ENCODE measurements at regions not wholly inside any gene's neighbourhood (a gene's known extent, or its start where the extent isn't known, plus 50 kb on each side); places are given as distances from the start of the nearest gene placed in this dataset.

DNA sequence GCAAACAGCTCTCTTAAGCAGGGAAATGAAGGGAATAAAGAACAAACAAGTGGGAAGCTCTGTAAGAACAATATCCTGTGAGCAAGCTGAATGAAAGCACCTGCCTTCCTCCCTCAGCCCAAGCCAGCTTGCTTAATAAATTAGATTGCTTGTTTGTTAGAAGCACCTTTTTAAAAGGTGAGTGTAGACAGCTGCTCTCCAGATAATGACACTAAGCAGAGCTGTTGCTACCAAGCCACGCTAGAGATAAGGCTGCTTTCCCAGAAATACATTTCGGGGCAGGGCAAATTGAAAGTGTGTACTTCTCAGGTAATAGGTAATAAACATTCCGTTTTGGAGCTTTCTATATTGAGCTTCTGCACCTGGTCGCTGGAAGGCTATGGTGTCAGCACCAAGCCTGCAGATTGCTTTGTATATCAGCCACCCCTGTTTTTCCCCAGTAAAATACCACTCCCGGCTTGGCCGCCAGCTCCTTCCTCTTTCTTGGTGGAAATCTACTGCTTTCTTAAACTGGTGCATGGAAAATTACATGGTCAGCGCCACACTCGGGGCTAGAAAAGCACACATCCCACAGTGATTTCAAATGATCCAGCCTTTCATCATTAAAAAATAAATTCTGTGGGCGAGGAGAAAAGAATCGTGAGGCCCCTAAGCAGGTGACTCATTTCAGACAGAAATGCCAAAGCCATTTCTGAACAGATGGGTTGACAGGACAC is 151.3 kb downstream of the ETS2 start:
- no peaks in the 10 kb centered on the region for H3K4me1 ChIP-seq (replicated peaks)
- no peak for DNase-seq (ENCODE audit: low spot score)
- no peak overlapping the region for H3K27ac ChIP-seq
- H3K27me3 ChIP-seq (replicated peaks; ENCODE audit: insufficient read depth), result peaks cover 12% of the 10 kb centered on the region
- intact Hi-C loops (cut with DNase I), result no loop called here
- TF ChIP-seq POLR2AphosphoS5 (IDR thresholded peaks at IDR 0.05) (no peak), POLR2A (IDR thresholded peaks at IDR 0.05) (no peak)
- TF ChIP-seq, protein P1, sequence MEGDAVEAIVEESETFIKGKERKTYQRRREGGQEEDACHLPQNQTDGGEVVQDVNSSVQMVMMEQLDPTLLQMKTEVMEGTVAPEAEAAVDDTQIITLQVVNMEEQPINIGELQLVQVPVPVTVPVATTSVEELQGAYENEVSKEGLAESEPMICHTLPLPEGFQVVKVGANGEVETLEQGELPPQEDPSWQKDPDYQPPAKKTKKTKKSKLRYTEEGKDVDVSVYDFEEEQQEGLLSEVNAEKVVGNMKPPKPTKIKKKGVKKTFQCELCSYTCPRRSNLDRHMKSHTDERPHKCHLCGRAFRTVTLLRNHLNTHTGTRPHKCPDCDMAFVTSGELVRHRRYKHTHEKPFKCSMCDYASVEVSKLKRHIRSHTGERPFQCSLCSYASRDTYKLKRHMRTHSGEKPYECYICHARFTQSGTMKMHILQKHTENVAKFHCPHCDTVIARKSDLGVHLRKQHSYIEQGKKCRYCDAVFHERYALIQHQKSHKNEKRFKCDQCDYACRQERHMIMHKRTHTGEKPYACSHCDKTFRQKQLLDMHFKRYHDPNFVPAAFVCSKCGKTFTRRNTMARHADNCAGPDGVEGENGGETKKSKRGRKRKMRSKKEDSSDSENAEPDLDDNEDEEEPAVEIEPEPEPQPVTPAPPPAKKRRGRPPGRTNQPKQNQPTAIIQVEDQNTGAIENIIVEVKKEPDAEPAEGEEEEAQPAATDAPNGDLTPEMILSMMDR (IDR thresholded peaks at IDR 0.05), result no peak
- H3K9me3 ChIP-seq, result no peaks in the 10 kb centered on the region
- 50% methylated on average over 10 of the region's 10 CpGs for WGBS
- no peaks in the 10 kb centered on the region for H3K36me3 ChIP-seq
- no peak overlapping the region for H3K4me3 ChIP-seq

DNA sequence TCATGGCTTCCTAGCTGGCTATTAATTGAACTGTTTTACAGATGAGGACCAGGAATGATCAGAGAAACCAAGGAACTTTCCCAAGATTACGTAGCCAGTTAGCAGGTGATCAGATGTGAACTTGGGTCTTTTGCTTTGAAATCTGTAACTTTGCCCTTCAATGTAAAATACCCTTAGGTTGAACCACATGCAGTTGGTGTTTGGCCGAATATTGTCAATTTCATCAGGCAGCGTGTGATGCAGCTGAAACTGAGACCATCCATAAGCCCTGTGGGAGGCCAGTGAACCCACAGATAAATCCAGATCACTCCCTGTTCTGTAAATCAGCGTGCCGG is 150.8 kb downstream of the ETS2 start:
- H3K27ac ChIP-seq, result no peak overlapping the region
- H3K36me3 ChIP-seq, result no peaks in the 10 kb centered on the region
- H3K27me3 ChIP-seq (replicated peaks; ENCODE audit: insufficient read depth), result peaks cover 12% of the 10 kb centered on the region
- no peak overlapping the region for H3K4me3 ChIP-seq
- no peak for DNase-seq (ENCODE audit: low spot score)
- H3K9me3 ChIP-seq, result no peaks in the 10 kb centered on the region
- intact Hi-C loops (cut with DNase I), result no loop called here
- no peaks in the 10 kb centered on the region for H3K4me1 ChIP-seq (replicated peaks)
- no peak for TF ChIP-seq POLR2AphosphoS5 (IDR thresholded peaks at IDR 0.05)
- TF ChIP-seq POLR2A (IDR thresholded peaks at IDR 0.05), result no peak
- TF ChIP-seq, protein P1 (IDR thresholded peaks at IDR 0.05), result no peak
- 58% methylated on average over 5 of the region's 5 CpGs for WGBS

DNA sequence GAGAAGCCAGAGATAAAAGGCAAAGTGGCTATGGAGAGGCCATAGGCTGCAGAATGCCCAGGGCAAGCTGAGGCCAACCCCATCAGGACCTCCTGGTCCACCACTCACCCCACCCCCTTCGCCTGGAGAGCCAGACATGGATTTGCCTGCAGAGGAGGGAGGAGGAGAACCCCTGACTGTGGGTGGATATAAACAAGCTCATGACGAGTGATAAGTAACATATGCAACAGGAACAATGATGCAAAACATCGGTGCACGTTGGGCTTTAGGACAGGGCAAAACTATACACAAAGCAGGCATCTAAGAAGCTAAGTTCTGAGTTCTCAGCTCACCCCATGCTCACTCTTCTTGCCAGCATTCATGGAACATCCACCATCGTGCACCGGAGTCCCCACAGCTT is 150.3 kb downstream of the ETS2 start:
- WGBS, result 90% methylated on average over 6 of the region's 6 CpGs
- intact Hi-C loops (cut with DNase I), result no loop called here
- Histone ChIP-seq H3K27me3 (replicated peaks; ENCODE audit: insufficient read depth) (peaks cover 12% of the 10 kb centered on the region), H3K27ac (no peak overlapping the region), H3K4me1 (replicated peaks) (peaks cover 3% of the 10 kb centered on the region), H3K36me3 (no peaks in the 10 kb centered on the region), H3K9me3 (no peaks in the 10 kb centered on the region), H3K4me3 (no peak overlapping the region)
- TF ChIP-seq POLR2AphosphoS5 (IDR thresholded peaks at IDR 0.05) (no peak), POLR2A (IDR thresholded peaks at IDR 0.05) (no peak)
- TF ChIP-seq, protein P1 (IDR thresholded peaks at IDR 0.05), result no peak
- no peak for DNase-seq (ENCODE audit: low spot score)

DNA sequence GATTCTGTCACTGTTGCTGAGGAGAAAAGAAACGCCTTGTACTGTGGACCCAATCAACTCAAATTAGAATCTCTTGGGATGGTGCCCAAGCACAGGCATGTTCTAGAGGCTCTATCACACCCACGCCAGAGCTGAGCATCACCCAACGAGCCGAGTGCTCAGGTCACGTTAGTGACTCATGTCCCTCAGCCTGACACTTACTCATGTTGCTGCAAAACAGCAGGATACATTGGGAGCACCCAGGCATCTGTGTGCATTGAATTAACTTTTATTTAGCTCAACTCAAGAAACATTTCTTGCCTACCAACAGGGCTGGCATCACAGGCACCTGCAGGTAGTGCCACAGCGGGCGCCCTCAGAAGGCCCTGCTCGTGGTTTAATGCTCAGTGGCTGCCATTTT is 149.8 kb downstream of the ETS2 start:
- DNase-seq (ENCODE audit: low spot score), result no peak
- intact Hi-C loops (cut with DNase I), result no loop called here
- Histone ChIP-seq H3K4me1 (replicated peaks) (peaks cover 4% of the 10 kb centered on the region), H3K27ac (no peak overlapping the region), H3K27me3 (replicated peaks; ENCODE audit: insufficient read depth) (peaks cover 12% of the 10 kb centered on the region), H3K4me3 (no peak overlapping the region), H3K36me3 (no peaks in the 10 kb centered on the region), H3K9me3 (no peaks in the 10 kb centered on the region)
- 85% methylated on average over 8 of the region's 8 CpGs for WGBS
- TF ChIP-seq POLR2A (IDR thresholded peaks at IDR 0.05) (no peak), POLR2AphosphoS5 (IDR thresholded peaks at IDR 0.05) (no peak)
- TF ChIP-seq, protein P1 (IDR thresholded peaks at IDR 0.05), result no peak

DNA sequence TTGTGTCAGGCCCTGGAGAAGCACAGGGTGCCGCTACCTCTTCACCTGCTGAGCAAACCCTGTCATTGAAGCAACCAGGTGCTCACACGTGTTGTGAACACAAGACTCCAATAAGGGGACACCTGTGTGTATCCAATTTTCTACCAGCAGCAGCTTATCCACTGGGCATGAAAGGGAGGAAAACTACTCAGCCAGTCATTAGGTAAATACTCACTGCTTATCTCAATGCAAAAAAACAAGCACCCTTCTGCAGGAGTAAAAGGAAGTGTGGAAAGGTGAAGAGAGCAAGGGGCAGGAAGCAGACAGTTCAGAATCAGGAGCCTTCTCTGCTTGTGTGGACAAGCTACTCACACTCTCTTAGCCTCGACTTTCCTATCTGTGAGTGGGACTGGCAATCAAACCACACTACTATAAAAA is 148.9 kb downstream of the ETS2 start:
- intact Hi-C loops (cut with DNase I), result no loop called here
- Histone ChIP-seq H3K4me3 (no peak overlapping the region), H3K27ac (no peak overlapping the region), H3K27me3 (replicated peaks; ENCODE audit: insufficient read depth) (peaks cover 12% of the 10 kb centered on the region), H3K9me3 (no peaks in the 10 kb centered on the region), H3K4me1 (replicated peaks) (peaks cover 4% of the 10 kb centered on the region), H3K36me3 (no peaks in the 10 kb centered on the region)
- TF ChIP-seq, protein P1 (IDR thresholded peaks at IDR 0.05), result no peak
- TF ChIP-seq POLR2A (IDR thresholded peaks at IDR 0.05), result no peak
- TF ChIP-seq POLR2AphosphoS5 (IDR thresholded peaks at IDR 0.05), result no peak
- no peak for DNase-seq (ENCODE audit: low spot score)
- 91% methylated on average over 3 of the region's 3 CpGs for WGBS

Measured in prostate gland (tissue), 2 donors.